GM12878 (cell line): ENCODE measurements at regions not wholly inside any gene's neighbourhood (a gene's known extent, or its start where the extent isn't known, plus 50 kb on each side); places are given as distances from the start of the nearest gene placed in this dataset.
"Not testable (repeated sequence)": the region's sequence is repeated elsewhere in the genome, so short reads cannot be mapped to it uniquely, and the experiment has no call there.

Experiments used
- ATAC-seq: fragments of 200-7000 bp; cut with Tn5 transposase; 3 replicates; pipeline ENCODE4 v1.9.1; 2020; ENCODE audit warnings: mild to moderate bottlenecking, moderate library complexity
- BruUV-seq: library from RNA; stranded (reverse); fragments of 400-500 nt; replicated peaks from 2 replicates; lab custom pipeline; 2021; lab: Mats Ljungman, UMichigan
- CTCF ChIA-PET: fragments of 300-600 bp; sonication (Branson Sonifier 250); formaldehyde crosslinking; extraction: SDS; loops from one replicate; lab custom pipeline; 2021; ENCODE audit warnings: inconsistent platforms; lab: Yijun Ruan, JAX
- POLR2A ChIA-PET: fragments of 350-600 bp; formaldehyde crosslinking; extraction: SDS; loops from one replicate; lab custom pipeline; 2021; ENCODE audit warnings: inconsistent platforms; lab: Charles Lee
- RAD21 ChIA-PET: fragments of 300-600 bp; sonication (Branson Sonifier 250); formaldehyde crosslinking; loops from one replicate; lab custom pipeline; 2023; ENCODE audit warnings: antibody characterized with exemption; ENCODE audit not compliant: unreplicated experiment; lab: Charles Lee
- SMC1A ChIA-PET: fragments of 300-600 bp; sonication (Branson Sonifier 250); formaldehyde crosslinking; loops from one replicate; lab custom pipeline; 2023; ENCODE audit not compliant: unreplicated experiment, uncharacterized antibody; lab: Charles Lee
- DNase-seq: peaks from one replicate; pipeline ENCODE4 v3.0.0-alpha.2; 2011; ENCODE audit warnings: low read depth, low spot score
- FAIRE-seq: peaks from 3 replicates; lab custom pipeline; 2011; peaks lifted over from hg19 to GRCh38; lab: Jason Lieb, UNC
- H2AFZ ChIP-seq: 2 replicates; pipeline ENCODE4 v1.6.0; 2011; ENCODE audit warnings: low read depth, low read length, control low read depth; ENCODE audit not compliant: control insufficient read depth
- H3K27ac ChIP-seq: 2 replicates; pipeline ENCODE4 v1.5.1; 2011; ENCODE audit warnings: control low read depth; ENCODE audit not compliant: control insufficient read depth, insufficient read depth
- H3K27me3 ChIP-seq, 2 experiments: replicated peaks in 1 of 2; 2 replicates each; pipeline versions ENCODE4 v1.6.0 to v1.6.1; 2011; ENCODE audit warnings: low read length in 1 of 2; ENCODE audit not compliant: control insufficient read depth in 2 of 2, insufficient read depth in 2 of 2
- H3K36me3 ChIP-seq, 2 experiments: 2 replicates each; pipeline ENCODE4 v1.5.1; 2011; ENCODE audit warnings: low read length in 1 of 2; ENCODE audit not compliant: control insufficient read depth in 2 of 2, insufficient read depth in 2 of 2
- H3K4me1 ChIP-seq: 2 replicates; pipeline ENCODE4 v1.6.1; 2011; ENCODE audit warnings: mild to moderate bottlenecking, low read length, moderate library complexity, mixed read lengths; ENCODE audit not compliant: control insufficient read depth, insufficient read depth
- H3K4me2 ChIP-seq: 2 replicates; pipeline ENCODE4 v1.6.0; 2011; ENCODE audit warnings: control low read depth; ENCODE audit not compliant: control insufficient read depth, insufficient read depth
- H3K4me3 ChIP-seq: fragments of 200-600 bp; sonication (generic); 2 replicates; pipeline ENCODE4 v1.5.1; 2016
- H3K79me2 ChIP-seq: 2 replicates; pipeline ENCODE4 v1.6.0; 2011; ENCODE audit warnings: low read length; ENCODE audit not compliant: control insufficient read depth, insufficient read depth
- H3K9ac ChIP-seq: 2 replicates; pipeline ENCODE4 v1.8.0; 2011; ENCODE audit warnings: low read length, control low read depth, mixed read lengths; ENCODE audit not compliant: control insufficient read depth, insufficient read depth
- H3K9me3 ChIP-seq: replicated peaks from 3 replicates; pipeline ENCODE4 v1.5.1; 2011; ENCODE audit warnings: mild to moderate bottlenecking, low read length; ENCODE audit not compliant: control insufficient read depth, insufficient read depth
- H4K20me1 ChIP-seq: 2 replicates; pipeline ENCODE4 v1.6.0; 2011; ENCODE audit not compliant: control insufficient read depth, insufficient read depth
- BCL11A ChIP-seq: IDR thresholded peaks from 2 replicates; pipeline ENCODE4 v1.6.1; 2011; ENCODE audit warnings: low read depth, low read length
- CBFB ChIP-seq: IDR thresholded peaks from 2 replicates; pipeline ENCODE4 v1.6.1; 2016; ENCODE audit warnings: antibody characterized with exemption, low read depth
- CTCF ChIP-seq, 3 experiments: IDR thresholded peaks in 2 of 3; conservative IDR thresholded peaks in 1 of 3; 2 replicates each; pipeline ENCODE4 v1.5.1; 2011; ENCODE audit warnings: low read depth in 3 of 3, low read length in 3 of 3, mild to moderate bottlenecking in 3 of 3, control low read depth in 2 of 3, moderate library complexity in 2 of 3, inconsistent platforms in 1 of 3, mixed read lengths in 1 of 3; ENCODE audit not compliant: control insufficient read depth in 2 of 3, insufficient read depth in 1 of 3; ENCODE audit errors: extremely low read depth in 1 of 3
- MXI1 ChIP-seq: fragments of 150-350 bp; IDR thresholded peaks from 2 replicates; pipeline ENCODE4 v1.6.1; 2011; ENCODE audit warnings: low read depth, mild to moderate bottlenecking, inconsistent platforms, low read length, improper control_type of control experiment
- SMC3 ChIP-seq: IDR thresholded peaks from 2 replicates; pipeline ENCODE4 v1.6.1; 2011; ENCODE audit warnings: low read length, improper control_type of control experiment, borderline replicate concordance
- ZNF24 ChIP-seq: fragments of 450-650 bp; IDR thresholded peaks from 2 replicates; pipeline ENCODE4 v1.6.1; 2017; ENCODE audit warnings: antibody characterized with exemption, mild to moderate bottlenecking
- WGBS: methylation state at CpG from one replicate; pipeline ENCODE4 v1.1.6; 2016; ENCODE audit warnings: low lambda C conversion rate; ENCODE audit not compliant: insufficient replicate concordance, insufficient coverage; ENCODE audit errors: missing lambda C conversion rate; 5-methylcytosine and 5-hydroxymethylcytosine counted together
- in situ Hi-C: fragments of 300-500 bp; cut with MboI; formaldehyde crosslinking; loops from 9 replicates; pipeline ENCODE4 v1.14.3; 2018; ENCODE audit warnings: mixed read lengths
- intact Hi-C: fragments of 100-400 bp; cut with micrococcal nuclease; formaldehyde crosslinking; loops from one replicate; pipeline ENCODE4 v1.14.2; 2022; ENCODE audit not compliant: unreplicated experiment

GRCh38 chr2:142734231-142734630, 143.2 kb upstream of the KYNU start:
- 65% methylated on average over 3 of the region's 3 CpGs for WGBS
- ChIA-PET SMC1A (no interaction called here), POLR2A (no interaction called here), CTCF (interaction anchor here (1.3 kb wide), 1 partner anchor 15 kb away, joined by 4 read pairs; no protein-coding TSS in a partner anchor), RAD21 (no interaction called here)
- no TSS peak for BruUV-seq
- no peak for FAIRE-seq
- no peaks in the 10 kb centered on the region for H3K27me3 ChIP-seq
- no peaks in the 10 kb centered on the region for H3K9me3 ChIP-seq
- no peak overlapping the region for H3K27ac ChIP-seq
- H3K4me3 ChIP-seq, result no peak overlapping the region
- no peaks in the 10 kb centered on the region for H3K36me3 ChIP-seq
- no peak overlapping the region for H2AFZ ChIP-seq
- no peaks in the 10 kb centered on the region for H3K4me1 ChIP-seq
- H4K20me1 ChIP-seq, result no peaks in the 10 kb centered on the region
- H3K4me2 ChIP-seq, result no peak overlapping the region
- DNase-seq, result no peak
- H3K79me2 ChIP-seq, result no peaks in the 10 kb centered on the region
- H3K9ac ChIP-seq, result no peak overlapping the region
- intact Hi-C loops (no loop called here), in situ Hi-C loops (no loop called here)
- ATAC-seq, result peak; percentile 41; the same call in 1 of the 3 replicates
- TF ChIP-seq BCL11A (no peak), SMC3 (no peak), CTCF (IDR thresholded peaks at IDR 0.05 in 2 of 3, conservative IDR thresholded peaks at IDR 0.05 in 1 of 3; ENCODE audit: control insufficient read depth in 2 of 3, extremely low read depth in 1 of 3, insufficient read depth in 1 of 3, low read depth in 3 of 3, low read length in 3 of 3) (0 out of 6 replicates have a peak, but pooled peaks of 1 of the 3 experiments have one; percentile 5), CBFB (no peak), MXI1 (no peak), ZNF24 (no peak)
- TF ChIP-seq, all 136 proteins: peak for 1

- H3K9me3 ChIP-seq, H3K9ac ChIP-seq, DNase-seq, CTCF ChIA-PET, SMC1A ChIA-PET, H3K4me1 ChIP-seq, intact Hi-C loops, FAIRE-seq, H3K27me3 ChIP-seq, H2AFZ ChIP-seq, H3K79me2 ChIP-seq, H3K4me3 ChIP-seq, POLR2A ChIA-PET, H4K20me1 ChIP-seq, H3K36me3 ChIP-seq, in situ Hi-C loops, BruUV-seq, ATAC-seq, H3K27ac ChIP-seq, H3K4me2 ChIP-seq: not testable (repeated sequence)
- RAD21 ChIA-PET, result interaction anchor here (0.6 kb wide), 1 partner anchor 154 kb away, joined by 3 read pairs; no protein-coding TSS in a partner anchor
- WGBS, result 33% methylated on average over 1 of the region's 1 CpG
These were observed 147.7 kb upstream of the KYNU start for GRCh38 chr2:142729814-142730213.

GRCh38 chr2:142727821-142728478, 149.5 kb upstream of the KYNU start:
- H3K9me3 ChIP-seq, H4K20me1 ChIP-seq, POLR2A ChIA-PET, H3K4me3 ChIP-seq, H3K4me2 ChIP-seq, H3K27me3 ChIP-seq, CTCF ChIA-PET, DNase-seq, H3K4me1 ChIP-seq, H3K27ac ChIP-seq, intact Hi-C loops, RAD21 ChIA-PET, BruUV-seq, H3K36me3 ChIP-seq, in situ Hi-C loops, H3K79me2 ChIP-seq, ATAC-seq, H3K9ac ChIP-seq, FAIRE-seq, H2AFZ ChIP-seq: not testable (repeated sequence)
- WGBS, result 91% methylated on average over 17 of the region's 17 CpGs
- SMC1A ChIA-PET, result interaction anchor here (1.0 to 1.1 kb wide), 2 partner anchors 18 to 45 kb away, joined by 3 read pairs; no protein-coding TSS in a partner anchor
